Suprapubic skin (tissue), 4 donors: ENCODE measurements at regions not wholly inside any gene's neighbourhood (a gene's known extent, or its start where the extent isn't known, plus 50 kb on each side); places are given as distances from the start of the nearest gene placed in this dataset.

Experiments
- DNase-seq, 2 donors: peaks; one replicate each; pipeline ENCODE4 v3.0.0-alpha.2; 2019; ENCODE audit warnings: low spot score in 2 of 2
- H3K27ac ChIP-seq: fragments of 200-600 bp; sonication (generic); one replicate; pipeline ENCODE4 v1.5.1; 2019
- H3K27me3 ChIP-seq: fragments of 200-600 bp; sonication (generic); one replicate; pipeline ENCODE4 v1.5.1; 2019
- H3K36me3 ChIP-seq: fragments of 200-600 bp; sonication (generic); one replicate; pipeline ENCODE4 v1.5.1; 2019
- H3K4me1 ChIP-seq: fragments of 200-600 bp; sonication (generic); one replicate; pipeline ENCODE4 v1.5.1; 2019
- H3K4me3 ChIP-seq: fragments of 200-600 bp; sonication (generic); one replicate; pipeline ENCODE4 v1.5.1; 2019; ENCODE audit warnings: mild to moderate bottlenecking
- H3K9me3 ChIP-seq: fragments of 200-600 bp; sonication (generic); one replicate; pipeline ENCODE4 v1.5.1; 2019
- CTCF ChIP-seq, 2 donors: fragments of 200-600 bp in 1 of 2; fragments of 450-650 bp in 1 of 2; sonication (generic) in 1 of 2; IDR thresholded peaks; one replicate each; pipeline ENCODE4 v1.5.1; 2016 to 2019; ENCODE audit warnings: antibody characterized with exemption in 2 of 2, mild to moderate bottlenecking in 1 of 2, moderate library complexity in 1 of 2
- EP300 ChIP-seq: sonication (generic); formaldehyde crosslinking; IDR thresholded peaks from one replicate; pipeline ENCODE4 v1.6.1; 2017; ENCODE audit warnings: antibody characterized with exemption
- POLR2A ChIP-seq, 2 donors: fragments of 450-650 bp; IDR thresholded peaks; one replicate each; pipeline ENCODE4 v1.6.1; 2017; ENCODE audit warnings: antibody characterized with exemption in 2 of 2, mild to moderate bottlenecking in 2 of 2, moderate library complexity in 2 of 2
- POLR2AphosphoS5 ChIP-seq, 3 donors: sonication (generic); formaldehyde crosslinking; IDR thresholded peaks; one replicate each; pipeline ENCODE4 v1.6.1; 2017; ENCODE audit warnings: antibody characterized with exemption in 3 of 3
- WGBS: methylation state at CpG from one replicate; pipeline ENCODE4 v1.1.5; 2018; 5-methylcytosine and 5-hydroxymethylcytosine counted together

- 86% methylated on average over 2 of the region's 2 CpGs for WGBS
- no peaks in the 10 kb centered on the region for H3K27me3 ChIP-seq
- H3K9me3 ChIP-seq, result no peaks in the 10 kb centered on the region
- no peaks in the 10 kb centered on the region for H3K4me1 ChIP-seq
- no peak for DNase-seq
- no peak overlapping the region for H3K27ac ChIP-seq
- TF ChIP-seq POLR2A (IDR thresholded peaks at IDR 0.05) (no peak), POLR2AphosphoS5 (IDR thresholded peaks at IDR 0.05) (no peak), EP300 (no peak), CTCF (IDR thresholded peaks at IDR 0.05) (no peak)
- H3K36me3 ChIP-seq, result no peaks in the 10 kb centered on the region
- H3K4me3 ChIP-seq, result no peak overlapping the region
Observed at GRCh38 chr9:31637265-31637664, 747.2 kb upstream of the ACO1 start.

GRCh38 chr9:31637861-31638260 is 746.6 kb upstream of the ACO1 start:
- no peaks in the 10 kb centered on the region for H3K4me1 ChIP-seq
- H3K27ac ChIP-seq, result no peak overlapping the region
- no peak overlapping the region for H3K4me3 ChIP-seq
- TF ChIP-seq POLR2A (IDR thresholded peaks at IDR 0.05) (no peak), POLR2AphosphoS5 (IDR thresholded peaks at IDR 0.05) (no peak)
- DNase-seq, result no peak
- no peaks in the 10 kb centered on the region for H3K27me3 ChIP-seq
- H3K36me3 ChIP-seq, result no peaks in the 10 kb centered on the region
- H3K9me3 ChIP-seq, result no peaks in the 10 kb centered on the region

GRCh38 chr9:31639451-31639850 is 745.0 kb upstream of the ACO1 start:
- no peaks in the 10 kb centered on the region for H3K9me3 ChIP-seq
- no peak overlapping the region for H3K4me3 ChIP-seq
- no peak overlapping the region for H3K27ac ChIP-seq
- WGBS, result 91% methylated on average over 1 of the region's 1 CpG
- H3K4me1 ChIP-seq, result no peaks in the 10 kb centered on the region
- H3K36me3 ChIP-seq, result no peaks in the 10 kb centered on the region
- H3K27me3 ChIP-seq, result no peaks in the 10 kb centered on the region
- TF ChIP-seq CTCF (IDR thresholded peaks at IDR 0.05) (no peak), POLR2AphosphoS5 (IDR thresholded peaks at IDR 0.05) (no peak), EP300 (no peak), POLR2A (IDR thresholded peaks at IDR 0.05) (no peak)
- no peak for DNase-seq

GRCh38 chr9:31669311-31669710 is 715.1 kb upstream of the ACO1 start:
- H3K9me3 ChIP-seq, result no peaks in the 10 kb centered on the region
- no peak overlapping the region for H3K4me3 ChIP-seq
- H3K27me3 ChIP-seq, result no peaks in the 10 kb centered on the region
- no peaks in the 10 kb centered on the region for H3K36me3 ChIP-seq
- H3K4me1 ChIP-seq, result no peaks in the 10 kb centered on the region
- no peak for DNase-seq
- WGBS, result 77% methylated on average over 3 of the region's 3 CpGs
- TF ChIP-seq CTCF (IDR thresholded peaks at IDR 0.05), result no peak
- TF ChIP-seq EP300, result no peak
- TF ChIP-seq POLR2A (IDR thresholded peaks at IDR 0.05), result no peak
- no peak for TF ChIP-seq POLR2AphosphoS5 (IDR thresholded peaks at IDR 0.05)
- no peak overlapping the region for H3K27ac ChIP-seq

- no peaks in the 10 kb centered on the region for H3K9me3 ChIP-seq
- no peaks in the 10 kb centered on the region for H3K4me1 ChIP-seq
- DNase-seq, result no peak
- no peaks in the 10 kb centered on the region for H3K36me3 ChIP-seq
- no peak overlapping the region for H3K27ac ChIP-seq
- no peak overlapping the region for H3K4me3 ChIP-seq
- H3K27me3 ChIP-seq, result no peaks in the 10 kb centered on the region
- TF ChIP-seq POLR2AphosphoS5 (IDR thresholded peaks at IDR 0.05) (no peak), EP300 (no peak), CTCF (IDR thresholded peaks at IDR 0.05) (no peak), POLR2A (IDR thresholded peaks at IDR 0.05) (no peak)
- WGBS, result 73% methylated on average over 3 of the region's 3 CpGs
Observed at GRCh38 chr9:31671011-31671410, 713.4 kb upstream of the ACO1 start.

GRCh38 chr9:31674264-31674663 is 710.2 kb upstream of the ACO1 start:
- Histone ChIP-seq H3K4me3 (no peak overlapping the region), H3K36me3 (no peaks in the 10 kb centered on the region), H3K4me1 (no peaks in the 10 kb centered on the region), H3K27ac (no peak overlapping the region), H3K27me3 (no peaks in the 10 kb centered on the region), H3K9me3 (no peaks in the 10 kb centered on the region)
- WGBS, result 80% methylated on average over 1 of the region's 1 CpG
- no peak for DNase-seq
- no peak for TF ChIP-seq CTCF (IDR thresholded peaks at IDR 0.05)
- no peak for TF ChIP-seq POLR2AphosphoS5 (IDR thresholded peaks at IDR 0.05)
- no peak for TF ChIP-seq EP300
- no peak for TF ChIP-seq POLR2A (IDR thresholded peaks at IDR 0.05)
